HEK293 (cell line): ENCODE measurements at regions not wholly inside any gene's neighbourhood (a gene's known extent, or its start where the extent isn't known, plus 50 kb on each side); places are given as distances from the start of the nearest gene placed in this dataset.

ENCODE experiments used
- CTCF ChIA-PET: fragments of 350-600 bp; formaldehyde crosslinking; extraction: SDS; loops from one replicate; lab custom pipeline; 2021; ENCODE audit warnings: antibody characterized with exemption; lab: Yijun Ruan, JAX
- POLR2A ChIA-PET: fragments of 300-600 bp; formaldehyde crosslinking; extraction: SDS; loops from one replicate; lab custom pipeline; 2020; ENCODE audit warnings: antibody characterized with exemption, inconsistent platforms; lab: Yijun Ruan, JAX
- H3K27ac ChIP-seq: fragments of 200-500 bp; sonication (Bioruptor generic); 2 replicates; pipeline ENCODE4 v1.5.1; 2014; ENCODE audit warnings: low read depth, low read length, control low read depth, inconsistent platforms; ENCODE audit errors: extremely low read depth
- H3K36me3 ChIP-seq, 2 experiments: fragments of 200-500 bp in 1 of 2; sonication (Bioruptor generic) in 1 of 2; 1 replicate in 1 of 2; 2 replicates in 1 of 2; pipeline ENCODE4 v1.5.1; 2014 to 2017; ENCODE audit warnings: inconsistent platforms in 2 of 2, low read length in 2 of 2; ENCODE audit not compliant: control insufficient read depth in 2 of 2, insufficient read depth in 1 of 2
- H3K4me1 ChIP-seq: fragments of 200-500 bp; sonication (Bioruptor generic); 2 replicates; pipeline ENCODE4 v1.5.1; 2014; ENCODE audit warnings: mild to moderate bottlenecking, low read length, inconsistent platforms; ENCODE audit not compliant: control insufficient read depth, insufficient read depth
- H3K4me3 ChIP-seq: 2 replicates; pipeline ENCODE4 v1.5.1; 2011; ENCODE audit warnings: low read depth, mild to moderate bottlenecking, control low read depth, low read length, moderate library complexity
- H3K9me3 ChIP-seq: fragments of 200-500 bp; sonication (Bioruptor generic); 2 replicates; pipeline ENCODE4 v1.5.1; 2014; ENCODE audit warnings: low read depth, low read length, inconsistent platforms; ENCODE audit not compliant: control insufficient read depth, insufficient read depth
- ATF2 ChIP-seq: fragments of 450-650 bp; formaldehyde crosslinking; IDR thresholded peaks from 2 replicates; pipeline ENCODE4 v1.5.1; 2016; ENCODE audit warnings: missing biosample characterization, missing genetic modification characterization, low read depth
- BCL6B ChIP-seq: fragments of 450-650 bp; formaldehyde crosslinking; IDR thresholded peaks from 2 replicates; pipeline ENCODE4 v1.5.1; 2017; ENCODE audit warnings: missing biosample characterization, missing genetic modification characterization
- RBAK ChIP-seq: fragments of 450-650 bp; formaldehyde crosslinking; IDR thresholded peaks from 2 replicates; pipeline ENCODE4 v1.5.1; 2016; ENCODE audit warnings: missing biosample characterization, missing genetic modification characterization
- SCRT2 ChIP-seq: fragments of 450-650 bp; formaldehyde crosslinking; IDR thresholded peaks from 2 replicates; pipeline ENCODE4 v1.5.1; 2016; ENCODE audit warnings: missing biosample characterization, missing genetic modification characterization
- SP3 ChIP-seq: fragments of 450-650 bp; formaldehyde crosslinking; IDR thresholded peaks from 2 replicates; pipeline ENCODE4 v1.5.1; 2016; ENCODE audit warnings: missing biosample characterization, missing genetic modification characterization
- YY2 ChIP-seq: fragments of 450-650 bp; formaldehyde crosslinking; IDR thresholded peaks from 2 replicates; pipeline ENCODE4 v1.5.1; 2016; ENCODE audit warnings: missing biosample characterization, missing genetic modification characterization
- ZBTB7A ChIP-seq: fragments of 450-650 bp; formaldehyde crosslinking; IDR thresholded peaks from 2 replicates; pipeline ENCODE4 v1.5.1; 2016; ENCODE audit warnings: low read depth, missing biosample characterization, missing genetic modification characterization
- ZEB2 ChIP-seq: fragments of 450-650 bp; formaldehyde crosslinking; IDR thresholded peaks from 2 replicates; pipeline ENCODE4 v1.5.1; 2016; ENCODE audit warnings: missing biosample characterization, missing genetic modification characterization
- ZFP3 ChIP-seq: fragments of 450-650 bp; formaldehyde crosslinking; IDR thresholded peaks from 2 replicates; pipeline ENCODE4 v1.5.1; 2016; ENCODE audit warnings: low read depth, missing biosample characterization, missing genetic modification characterization
- ZNF132 ChIP-seq: fragments of 450-650 bp; formaldehyde crosslinking; IDR thresholded peaks from 2 replicates; pipeline ENCODE4 v1.5.1; 2017; ENCODE audit warnings: missing biosample characterization, missing genetic modification characterization, borderline replicate concordance
- ZNF155 ChIP-seq: fragments of 450-650 bp; formaldehyde crosslinking; IDR thresholded peaks from 2 replicates; pipeline ENCODE4 v1.5.1; 2016; ENCODE audit warnings: missing biosample characterization, missing genetic modification characterization
- ZNF280C ChIP-seq: fragments of 450-650 bp; formaldehyde crosslinking; IDR thresholded peaks from 2 replicates; pipeline ENCODE4 v1.5.1; 2016; ENCODE audit warnings: missing biosample characterization, missing genetic modification characterization
- ZNF335 ChIP-seq: fragments of 450-650 bp; formaldehyde crosslinking; conservative IDR thresholded peaks from 2 replicates; pipeline ENCODE4 v1.5.1; 2016; ENCODE audit warnings: missing biosample characterization, missing genetic modification characterization
- ZNF394 ChIP-seq: fragments of 450-650 bp; formaldehyde crosslinking; IDR thresholded peaks from 2 replicates; pipeline ENCODE4 v1.5.1; 2016; ENCODE audit warnings: missing biosample characterization, missing genetic modification characterization, mild to moderate bottlenecking, moderate library complexity, borderline replicate concordance
- ZNF518A ChIP-seq: fragments of 450-650 bp; formaldehyde crosslinking; conservative IDR thresholded peaks from 2 replicates; pipeline ENCODE4 v1.5.1; 2016; ENCODE audit warnings: low read depth, missing biosample characterization, missing genetic modification characterization
- ZNF558 ChIP-seq: fragments of 450-650 bp; formaldehyde crosslinking; IDR thresholded peaks from 2 replicates; pipeline ENCODE4 v1.5.1; 2016; ENCODE audit warnings: missing biosample characterization, missing genetic modification characterization
- ZNF600 ChIP-seq: fragments of 450-650 bp; formaldehyde crosslinking; IDR thresholded peaks from 2 replicates; pipeline ENCODE4 v1.5.1; 2016; ENCODE audit warnings: missing biosample characterization, missing genetic modification characterization
- ZNF660 ChIP-seq: fragments of 450-650 bp; IDR thresholded peaks from 2 replicates; pipeline ENCODE4 v1.5.1; 2018; ENCODE audit warnings: missing biosample characterization, mild to moderate bottlenecking, missing genetic modification characterization
- ZNF664 ChIP-seq: fragments of 450-650 bp; formaldehyde crosslinking; IDR thresholded peaks from 2 replicates; pipeline ENCODE4 v1.5.1; 2016; ENCODE audit warnings: missing biosample characterization, missing genetic modification characterization
- ZNF677 ChIP-seq: fragments of 450-650 bp; IDR thresholded peaks from 2 replicates; pipeline ENCODE4 v1.5.0; 2018; ENCODE audit warnings: missing biosample characterization, mild to moderate bottlenecking, missing genetic modification characterization, moderate library complexity
- ZNF785 ChIP-seq: fragments of 450-650 bp; formaldehyde crosslinking; IDR thresholded peaks from 2 replicates; pipeline ENCODE4 v1.5.1; 2016; ENCODE audit warnings: missing biosample characterization, missing genetic modification characterization
- ZSCAN30 ChIP-seq: fragments of 450-650 bp; IDR thresholded peaks from 2 replicates; pipeline ENCODE4 v1.5.1; 2018; ENCODE audit warnings: missing biosample characterization, mild to moderate bottlenecking, missing genetic modification characterization, moderate library complexity
- TF ChIP-seq, protein P1 (sequence below): fragments of 450-650 bp; formaldehyde crosslinking; IDR thresholded peaks from 2 replicates; pipeline ENCODE4 v1.5.1; 2016; ENCODE audit warnings: missing biosample characterization, missing genetic modification characterization
- TF ChIP-seq, protein P2 (sequence below): fragments of 450-650 bp; formaldehyde crosslinking; IDR thresholded peaks from 2 replicates; pipeline ENCODE4 v1.5.1; 2016; ENCODE audit warnings: missing biosample characterization, missing genetic modification characterization

DNA sequence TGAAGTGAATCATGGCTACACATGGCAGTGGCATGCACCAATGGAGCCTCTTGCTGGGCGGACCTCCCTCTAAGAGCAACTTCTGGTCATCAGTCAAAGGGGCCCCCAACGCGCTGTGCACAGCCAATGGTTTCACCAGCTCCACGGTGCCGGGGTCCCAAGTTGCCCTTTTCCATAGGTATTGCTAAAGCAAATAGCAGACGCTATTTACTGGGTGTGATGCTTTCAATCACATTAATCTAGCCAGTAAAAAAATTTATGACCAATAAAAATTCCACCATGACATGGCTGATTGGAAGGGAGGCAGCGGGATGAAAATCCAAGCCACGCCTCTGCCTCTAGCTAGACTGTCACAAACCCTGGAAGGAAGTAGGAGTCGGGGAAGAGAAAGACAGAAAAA, 680.3 kb upstream of the SOX9 start (continued):
- no peak for TF ChIP-seq ZNF280C (tag by site-specific recombination)
- no peak for TF ChIP-seq ZSCAN30 (tag by site-specific recombination)
- TF ChIP-seq ATF2: no peak
- TF ChIP-seq SCRT2 (tag by site-specific recombination): no peak
- TF ChIP-seq RBAK (tag by site-specific recombination): no peak
- no peak for TF ChIP-seq ZBTB7A (tag by site-specific recombination)
- no peak for TF ChIP-seq ZNF155 (tag by site-specific recombination)
- no peak for TF ChIP-seq ZNF785 (tag by site-specific recombination)
- TF ChIP-seq, protein P1, sequence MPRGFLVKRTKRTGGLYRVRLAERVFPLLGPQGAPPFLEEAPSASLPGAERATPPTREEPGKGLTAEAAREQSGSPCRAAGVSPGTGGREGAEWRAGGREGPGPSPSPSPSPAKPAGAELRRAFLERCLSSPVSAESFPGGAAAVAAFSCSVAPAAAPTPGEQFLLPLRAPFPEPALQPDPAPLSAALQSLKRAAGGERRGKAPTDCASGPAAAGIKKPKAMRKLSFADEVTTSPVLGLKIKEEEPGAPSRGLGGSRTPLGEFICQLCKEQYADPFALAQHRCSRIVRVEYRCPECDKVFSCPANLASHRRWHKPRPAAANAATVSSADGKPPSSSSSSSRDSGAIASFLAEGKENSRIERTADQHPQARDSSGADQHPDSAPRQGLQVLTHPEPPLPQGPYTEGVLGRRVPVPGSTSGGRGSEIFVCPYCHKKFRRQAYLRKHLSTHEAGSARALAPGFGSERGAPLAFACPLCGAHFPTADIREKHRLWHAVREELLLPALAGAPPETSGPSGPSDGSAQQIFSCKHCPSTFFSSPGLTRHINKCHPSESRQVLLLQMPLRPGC (tag by site-specific recombination): no peak

GRCh38 chr17:71441098-71441497, 679.7 kb upstream of the SOX9 start:
- peak overlapping the region; percentile 46; the same call in 1 of the 2 replicates for H3K27ac ChIP-seq
- H3K36me3 ChIP-seq: no peaks in the 10 kb centered on the region
- POLR2A ChIA-PET: interaction anchor here (1.1 kb wide), 1 partner anchor 681 kb away, joined by 3 read pairs; no protein-coding TSS in a partner anchor
- peaks cover 23% of the 10 kb centered on the region for H3K4me1 ChIP-seq
- TF ChIP-seq ZNF660 (tag by site-specific recombination) (0 out of 2 replicates have a peak, but pooled peaks have one; percentile 14), ZNF335 (peak; percentile 48; the same call in 1 of the 2 replicates), YY2 (tag by site-specific recombination) (peak; percentile 50; the same call in 1 of the 2 replicates), ZNF677 (tag by site-specific recombination) (no peak), ZNF664 (tag by site-specific recombination) (0 out of 2 replicates have a peak, but pooled peaks have one; percentile 26), ZFP3 (tag by site-specific recombination) (no peak), BCL6B (no peak), ZEB2 (0 out of 2 replicates have a peak, but pooled peaks have one; percentile 17), SP3 (tag by site-specific recombination) (0 out of 2 replicates have a peak, but pooled peaks have one; percentile 12), ZNF518A (tag by site-specific recombination) (peak; percentile 32; the same call in 1 of the 2 replicates), ZNF600 (tag by site-specific recombination) (no peak), ZNF558 (peak; percentile 85), ZNF132 (tag by site-specific recombination) (no peak), ZNF394 (tag by site-specific recombination) (peak; percentile 63; the same call in 1 of the 2 replicates)
- TF ChIP-seq, protein P2, sequence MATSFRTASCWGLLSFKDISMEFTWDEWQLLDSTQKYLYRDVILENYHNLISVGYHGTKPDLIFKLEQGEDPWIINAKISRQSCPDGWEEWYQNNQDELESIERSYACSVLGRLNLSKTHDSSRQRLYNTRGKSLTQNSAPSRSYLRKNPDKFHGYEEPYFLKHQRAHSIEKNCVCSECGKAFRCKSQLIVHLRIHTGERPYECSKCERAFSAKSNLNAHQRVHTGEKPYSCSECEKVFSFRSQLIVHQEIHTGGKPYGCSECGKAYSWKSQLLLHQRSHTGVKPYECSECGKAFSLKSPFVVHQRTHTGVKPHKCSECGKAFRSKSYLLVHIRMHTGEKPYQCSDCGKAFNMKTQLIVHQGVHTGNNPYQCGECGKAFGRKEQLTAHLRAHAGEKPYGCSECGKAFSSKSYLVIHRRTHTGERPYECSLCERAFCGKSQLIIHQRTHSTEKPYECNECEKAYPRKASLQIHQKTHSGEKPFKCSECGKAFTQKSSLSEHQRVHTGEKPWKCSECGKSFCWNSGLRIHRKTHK (tag by site-specific recombination): 0 out of 2 replicates have a peak, but pooled peaks have one; percentile 9
- H3K9me3 ChIP-seq: no peaks in the 10 kb centered on the region
- CTCF ChIA-PET: interaction anchor here (0.5 to 3.6 kb wide), 8 partner anchors 9 to 1098 kb away, joined by 3 to 14 read pairs (median 4); no protein-coding TSS in a partner anchor
- H3K4me3 ChIP-seq: no peak overlapping the region
